ENCODE measurements at regions not wholly inside any gene's neighbourhood (a gene's known extent, or its start where the extent isn't known, plus 50 kb on each side); places are given as distances from the start of the nearest gene placed in this dataset.
"Not testable (repeated sequence)": the region's sequence is repeated elsewhere in the genome, so short reads cannot be mapped to it uniquely, and the experiment has no call there.

DNA sequence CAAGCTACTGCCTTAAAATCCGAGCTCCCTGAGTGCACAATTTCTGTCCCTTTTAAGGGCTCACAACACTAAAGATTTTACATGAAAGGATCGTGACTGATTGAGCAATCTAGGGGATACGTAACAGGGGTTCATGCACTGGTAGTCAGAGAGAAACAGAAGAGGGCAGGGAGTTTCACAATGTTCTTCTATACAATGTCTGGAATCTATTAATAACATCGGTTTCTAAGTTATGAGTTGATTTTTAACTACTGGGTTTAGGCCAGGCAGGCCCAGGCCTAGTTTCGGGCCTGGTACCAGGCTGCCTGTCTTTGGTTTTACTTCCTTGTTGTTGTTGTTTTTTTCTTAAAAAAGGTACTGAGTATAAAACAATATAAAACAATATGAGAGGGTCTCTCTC, 632.4 kb upstream of the AMOT start:
- peak; percentile 84 for DNase-seq

- no peak for DNase-seq
Observed at GRCh38 chrX:113470166-113470565, 629.5 kb upstream of the AMOT start.

GRCh38 chrX:113457719-113458118, 617.1 kb upstream of the AMOT start:
- no peak for DNase-seq

DNA sequence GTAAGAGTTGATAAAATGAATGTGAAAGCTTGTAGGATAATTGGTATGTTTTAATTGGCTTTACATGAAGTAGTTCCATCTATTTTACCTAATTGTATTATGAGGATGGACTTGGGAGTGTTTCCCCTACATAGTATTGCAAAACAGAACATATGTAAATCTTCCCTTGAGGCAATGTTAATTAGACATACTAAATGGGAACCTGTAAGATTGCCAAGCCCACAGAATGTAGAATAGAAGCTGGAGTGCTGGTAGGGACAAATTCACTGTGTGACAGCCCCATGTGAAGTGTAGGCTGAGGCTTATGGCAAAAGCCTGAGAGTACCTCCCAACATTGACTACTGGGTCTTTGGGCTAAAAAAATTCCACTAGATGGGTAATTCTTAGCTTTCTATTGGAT, 615.0 kb upstream of the AMOT start:
- no peak for DNase-seq

DNA sequence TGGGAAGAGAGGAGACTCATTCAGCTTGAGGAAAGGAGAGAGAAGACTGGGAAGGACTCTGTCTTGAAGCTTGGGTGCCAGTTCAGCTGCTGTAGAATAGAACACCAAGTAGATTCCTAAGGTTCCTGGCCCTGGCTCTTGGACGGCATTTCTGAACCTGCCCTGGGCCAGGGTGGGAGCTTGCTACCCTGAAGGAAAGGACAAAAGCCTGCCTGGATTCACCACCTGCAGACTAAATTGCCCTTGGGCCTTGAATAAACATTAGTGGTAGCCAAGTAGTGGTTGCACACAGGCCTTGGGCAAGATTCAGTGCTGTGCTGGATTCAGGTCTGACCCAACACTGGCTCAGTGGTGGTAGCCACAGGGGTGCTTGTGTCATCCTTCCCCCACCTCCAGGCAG, 588.4 kb upstream of the AMOT start:
- no peak for DNase-seq

GRCh38 chrX:113422323-113422722, 581.7 kb upstream of the AMOT start:
- DNase-seq, result no peak

GRCh38 chrX:113421432-113421831, 580.8 kb upstream of the AMOT start:
- no peak for DNase-seq

- no peak for DNase-seq
Observed at GRCh38 chrX:113412106-113412505, 571.5 kb upstream of the AMOT start.

DNA sequence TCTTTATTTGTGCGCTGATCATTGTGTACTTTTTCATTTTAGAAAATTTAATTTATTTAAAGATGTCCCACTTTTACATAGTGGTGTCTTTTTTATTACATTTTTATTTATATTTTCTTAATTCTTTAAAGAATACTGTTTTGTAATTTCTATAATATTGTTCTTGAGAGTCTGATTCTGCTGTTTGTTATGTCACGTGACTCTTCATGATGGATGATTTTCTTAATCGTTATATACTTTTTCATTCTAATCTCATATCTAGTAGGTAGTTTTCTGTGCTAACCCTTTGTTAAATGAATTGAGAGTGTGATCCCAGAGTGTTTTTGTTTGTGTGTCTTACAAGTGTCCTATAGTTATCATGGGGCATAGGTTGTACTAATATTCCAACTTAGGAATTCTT, 568.2 kb upstream of the AMOT start:
- no peak for DNase-seq

GRCh38 chrX:113400193-113400704, 559.6 kb upstream of the AMOT start:
- DNase-seq, result no peak

GRCh38 chrX:113399506-113400192, 559.0 kb upstream of the AMOT start:
- DNase-seq, result no peak

- no peak for DNase-seq
Observed at GRCh38 chrX:113392355-113392754, 551.7 kb upstream of the AMOT start.

DNA sequence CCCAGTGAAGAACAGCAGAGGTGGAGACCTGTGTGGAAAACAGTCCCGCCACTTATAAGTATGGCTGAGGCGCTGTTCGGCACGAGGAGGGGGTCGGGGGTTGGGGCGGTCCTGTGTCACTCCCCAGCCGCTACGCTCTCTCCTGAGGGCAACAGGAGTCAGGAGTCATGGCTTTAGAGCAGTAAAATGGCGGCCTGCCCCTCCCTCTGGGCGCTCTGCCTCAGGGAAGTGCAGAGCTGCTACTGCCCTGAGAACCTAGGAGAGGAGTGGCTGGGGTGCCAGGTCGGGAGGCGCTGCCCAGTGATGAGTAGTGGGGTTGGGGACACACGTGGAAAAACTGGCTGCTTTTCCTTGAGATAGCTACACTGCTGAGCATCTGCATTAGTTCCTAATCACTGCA, 551.2 kb upstream of the AMOT start:
- no peak for DNase-seq

DNA sequence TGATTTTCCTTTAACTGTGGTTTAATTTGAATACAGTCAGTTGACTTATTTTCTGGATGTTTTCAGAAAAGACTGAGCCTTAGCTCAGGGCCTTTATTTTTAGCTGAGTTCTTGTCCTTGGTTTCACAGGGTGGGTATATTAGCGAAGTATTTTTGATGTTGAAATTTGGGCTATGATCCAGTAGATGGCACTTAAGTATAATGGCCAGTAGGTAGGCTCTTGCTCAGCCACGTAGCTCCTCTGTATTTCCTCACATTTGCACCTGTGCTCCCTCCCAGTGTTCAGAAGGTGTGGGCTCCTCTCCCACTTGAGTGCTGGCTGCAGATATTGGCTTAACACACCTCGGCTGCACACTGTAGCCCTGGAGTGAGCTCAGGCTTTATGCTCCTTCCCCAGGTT, 549.9 kb upstream of the AMOT start:
- DNase-seq, result no peak

GRCh38 chrX:113389846-113390245, 549.2 kb upstream of the AMOT start:
- DNase-seq, result no peak

- no peak for DNase-seq
Observed at GRCh38 chrX:113384628-113385027, 544.0 kb upstream of the AMOT start.

DNA sequence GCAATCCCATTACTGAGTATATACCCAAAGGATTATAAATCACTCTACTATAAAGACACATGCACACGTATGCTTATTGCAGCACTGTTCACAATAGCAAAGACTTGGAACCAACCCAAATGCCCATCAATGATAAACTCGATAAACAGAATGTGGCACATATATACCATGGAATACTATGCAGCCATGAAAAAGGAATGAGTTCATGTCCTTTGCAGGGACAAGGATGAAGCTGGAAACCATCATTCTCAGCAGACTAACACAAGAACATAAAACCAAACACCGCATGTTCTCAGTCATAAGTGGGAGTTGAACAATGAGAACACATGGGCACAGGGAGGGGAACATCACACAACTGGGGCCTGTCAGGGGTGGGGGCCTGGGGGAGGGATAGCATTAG, 532.8 kb upstream of the AMOT start:
- DNase-seq, result not testable (repeated sequence)

DNA sequence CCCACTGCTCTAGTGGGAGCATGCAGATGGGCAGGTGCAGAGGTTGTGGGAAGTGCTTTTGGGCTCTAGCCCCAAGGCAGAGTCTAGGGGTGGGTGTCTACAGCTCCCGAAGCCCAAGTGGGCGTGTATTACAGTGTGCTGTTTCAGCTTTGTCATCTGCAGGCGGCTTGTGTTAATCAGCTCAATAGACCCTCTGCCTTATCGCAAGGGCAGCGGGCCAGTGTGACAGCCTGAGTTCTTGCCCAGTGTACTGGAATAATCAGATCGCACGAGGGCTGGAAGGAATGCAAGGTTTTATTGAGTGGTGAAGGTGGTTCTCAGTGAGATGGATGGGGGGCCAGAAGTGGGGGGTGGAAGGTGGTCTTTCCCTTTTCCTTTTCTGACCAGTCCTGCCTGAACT, 529.4 kb upstream of the AMOT start:
- DNase-seq, result no peak

DNA sequence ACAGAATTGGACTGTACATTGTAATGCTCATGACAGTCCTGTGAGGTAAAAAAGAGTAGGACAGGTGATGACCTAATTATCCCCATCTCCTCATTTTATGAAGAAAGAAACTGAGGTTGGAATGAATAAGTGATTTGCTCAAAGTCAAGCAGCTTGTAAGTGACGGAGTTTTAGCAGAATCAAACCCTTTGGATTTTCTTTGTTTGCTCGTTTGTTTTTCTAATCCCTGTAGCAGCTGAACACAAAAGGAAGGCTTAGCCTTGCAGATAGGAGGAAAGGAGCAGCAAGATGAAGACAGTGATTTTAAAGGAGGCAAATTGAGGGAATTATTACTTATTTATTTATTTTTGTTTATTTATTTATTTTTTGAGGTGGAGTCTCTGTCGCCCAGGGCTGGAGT, 528.4 kb upstream of the AMOT start:
- DNase-seq, result no peak

DNA sequence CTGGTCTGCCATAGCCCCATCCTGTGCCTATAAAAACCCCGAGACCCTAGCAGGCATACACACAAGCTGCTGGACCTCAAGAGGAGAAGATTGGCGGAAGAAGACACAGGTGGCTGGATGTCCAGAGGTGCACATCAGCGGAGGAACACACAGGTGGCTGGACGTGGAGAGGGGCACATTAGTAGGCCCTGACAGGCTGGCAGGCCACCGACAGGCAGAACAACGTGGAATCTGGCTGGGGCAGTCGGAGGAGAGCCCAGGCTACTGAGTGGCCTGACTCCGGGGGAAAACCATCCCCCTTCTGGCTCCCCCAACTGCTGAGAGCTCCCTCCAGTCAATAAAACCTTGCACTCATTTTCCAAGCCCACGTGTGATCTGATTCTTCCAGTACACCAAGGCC, 512.5 kb upstream of the AMOT start:
- no peak for DNase-seq

- no peak for DNase-seq
Observed at GRCh38 chrX:113330416-113330815, 489.8 kb upstream of the AMOT start.

- no peak for DNase-seq
Observed at GRCh38 chrX:113315927-113316326, 475.3 kb upstream of the AMOT start.

DNA sequence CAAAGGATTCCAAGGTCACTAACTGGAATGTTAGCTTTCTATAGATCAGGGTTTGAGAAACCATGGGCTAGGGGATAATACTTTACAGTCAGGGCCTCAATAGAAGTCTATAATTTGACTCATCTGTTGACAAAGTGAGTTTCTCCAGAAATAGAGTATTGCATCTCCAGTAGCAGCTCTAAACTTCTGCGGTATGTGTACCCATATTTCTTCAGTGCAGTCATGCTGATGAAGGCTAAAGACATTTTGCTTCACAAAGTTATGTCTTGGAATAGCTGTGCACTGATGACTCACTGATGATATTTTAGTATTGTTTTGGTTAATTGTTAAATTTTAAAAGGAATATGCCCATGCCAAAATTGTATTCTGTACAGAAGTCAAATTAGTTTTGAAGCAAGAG, 464.9 kb upstream of the AMOT start:
- DNase-seq, result no peak

DNA sequence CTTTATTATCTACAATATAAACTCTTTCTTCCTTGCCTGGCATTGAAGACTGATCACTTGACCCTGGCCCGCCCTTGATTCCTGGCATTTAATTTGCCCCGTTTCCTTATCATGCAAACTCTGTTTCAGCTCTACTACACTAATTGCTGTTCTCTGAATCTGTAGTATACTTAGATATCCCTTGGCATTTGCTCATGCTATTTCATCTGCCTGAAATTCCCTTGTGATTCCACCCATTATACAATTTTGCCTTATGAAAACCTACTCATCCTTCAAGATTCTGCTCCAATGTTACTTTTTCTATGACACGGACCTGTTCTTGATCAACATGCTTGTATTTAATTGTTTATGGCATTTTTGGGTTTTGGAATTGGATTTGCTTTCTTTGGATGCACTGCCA, 459.9 kb upstream of the AMOT start:
- no peak for DNase-seq

GRCh38 chrX:113297437-113297836, 456.8 kb upstream of the AMOT start:
- no peak for DNase-seq

All from MV-4-11 (cell line).